ENCODE measurements at regions not wholly inside any gene's neighbourhood (a gene's known extent, or its start where the extent isn't known, plus 50 kb on each side); places are given as distances from the start of the nearest gene placed in this dataset.

GRCh38 chr13:84418041-84418440 lies 535.8 kb upstream of the SLITRK1 start:
- no peak for DNase-seq

GRCh38 chr13:84417416-84417815 lies 535.1 kb upstream of the SLITRK1 start:
- DNase-seq = peak; percentile 21

GRCh38 chr13:84413016-84413415 lies 530.7 kb upstream of the SLITRK1 start:
- peak; percentile 47 for DNase-seq

GRCh38 chr13:84405286-84405685 lies 523.0 kb upstream of the SLITRK1 start:
- peak; percentile 74 for DNase-seq

- DNase-seq = peak; percentile 94
Observed at GRCh38 chr13:84400706-84401105, 518.4 kb upstream of the SLITRK1 start.

GRCh38 chr13:84399320-84400085 lies 517.2 kb upstream of the SLITRK1 start:
- no peak for DNase-seq

GRCh38 chr13:84393981-84394625 lies 511.8 kb upstream of the SLITRK1 start:
- DNase-seq = no peak

- no peak for DNase-seq
Observed at GRCh38 chr13:84380866-84381265, 498.6 kb upstream of the SLITRK1 start.

- DNase-seq = no peak
Observed at GRCh38 chr13:84377106-84377505, 494.8 kb upstream of the SLITRK1 start.

- peak; percentile 33 for DNase-seq
Observed at GRCh38 chr13:84366506-84366905, 484.2 kb upstream of the SLITRK1 start.

GRCh38 chr13:84362777-84363176 lies 480.5 kb upstream of the SLITRK1 start:
- peak; percentile 51 for DNase-seq

GRCh38 chr13:84360822-84361221 lies 478.5 kb upstream of the SLITRK1 start:
- DNase-seq = no peak

GRCh38 chr13:84358601-84359000 lies 476.3 kb upstream of the SLITRK1 start:
- no peak for DNase-seq

- DNase-seq = peak; percentile 2
Observed at GRCh38 chr13:84352946-84353345, 470.7 kb upstream of the SLITRK1 start.

- no peak for DNase-seq
Observed at GRCh38 chr13:84339456-84339855, 457.2 kb upstream of the SLITRK1 start.

GRCh38 chr13:84332346-84332745 lies 450.1 kb upstream of the SLITRK1 start:
- DNase-seq = no peak

GRCh38 chr13:84315527-84315926 lies 433.3 kb upstream of the SLITRK1 start:
- no peak for DNase-seq

- DNase-seq = no peak
Observed at GRCh38 chr13:84303035-84303434, 420.8 kb upstream of the SLITRK1 start.

- DNase-seq = no peak
Observed at GRCh38 chr13:84297251-84297650, 415.0 kb upstream of the SLITRK1 start.

GRCh38 chr13:84296401-84296800 lies 414.1 kb upstream of the SLITRK1 start:
- peak; percentile 16 for DNase-seq

- no peak for DNase-seq
Observed at GRCh38 chr13:84294576-84294975, 412.3 kb upstream of the SLITRK1 start.

- DNase-seq = no peak
Observed at GRCh38 chr13:84290386-84290785, 408.1 kb upstream of the SLITRK1 start.

- DNase-seq = peak; percentile 68
Observed at GRCh38 chr13:84279166-84279565, 396.9 kb upstream of the SLITRK1 start.

GRCh38 chr13:84272877-84273562 lies 390.7 kb upstream of the SLITRK1 start:
- no peak for DNase-seq

Data from fibroblast of skin of back (primary cell).